Stimulated activated CD4-positive, alpha-beta T cell treated with anti-CD3 and anti-CD28 coated beads, Interleukin-12 subunit alpha, Interleukin-12 subunit beta, amount 100 ng/mL, for 24 hours (primary cell): ENCODE measurements at regions not wholly inside any gene's neighbourhood (a gene's known extent, or its start where the extent isn't known, plus 50 kb on each side); places are given as distances from the start of the nearest gene placed in this dataset.
"Not testable (repeated sequence)": the region's sequence is repeated elsewhere in the genome, so short reads cannot be mapped to it uniquely, and the experiment has no call there.

Experiments
- DNase-seq, 2 experiments: peaks; one replicate each; pipeline ENCODE4 v3.0.0-alpha.2; 2020; ENCODE audit warnings: low read depth in 2 of 2

GRCh38 chr14:89566644-89567415 is 149.8 kb upstream of the FOXN3 start:
- no peak for DNase-seq

GRCh38 chr14:89566180-89566579 is 149.1 kb upstream of the FOXN3 start:
- DNase-seq, result no peak

- DNase-seq, result no peak
Measured at GRCh38 chr14:89565607-89566006, 148.6 kb upstream of the FOXN3 start.

GRCh38 chr14:89564989-89565388 is 148.0 kb upstream of the FOXN3 start:
- DNase-seq, result no peak

GRCh38 chr14:89564286-89564957 is 147.4 kb upstream of the FOXN3 start:
- no peak for DNase-seq

- no peak for DNase-seq
Measured at GRCh38 chr14:89563471-89563870, 146.4 kb upstream of the FOXN3 start.

GRCh38 chr14:89551955-89552354 is 134.9 kb upstream of the FOXN3 start:
- DNase-seq, result no peak

- DNase-seq, result no peak
Measured at GRCh38 chr14:89551432-89551831, 134.4 kb upstream of the FOXN3 start.

GRCh38 chr14:89550821-89551220 is 133.8 kb upstream of the FOXN3 start:
- no peak for DNase-seq

GRCh38 chr14:89549381-89550125 is 132.5 kb upstream of the FOXN3 start:
- DNase-seq, result no peak

- not testable (repeated sequence) for DNase-seq
Measured at GRCh38 chr14:89547047-89547446, 130.0 kb upstream of the FOXN3 start.

GRCh38 chr14:89544636-89545301 is 127.7 kb upstream of the FOXN3 start:
- DNase-seq, result no peak

- DNase-seq, result no peak
Measured at GRCh38 chr14:89543425-89543790, 126.4 kb upstream of the FOXN3 start.

- no peak for DNase-seq
Measured at GRCh38 chr14:89542786-89543424, 125.9 kb upstream of the FOXN3 start.

- DNase-seq, result no peak
Measured at GRCh38 chr14:89540830-89541470, 123.9 kb upstream of the FOXN3 start.

GRCh38 chr14:89540009-89540829 is 123.2 kb upstream of the FOXN3 start:
- DNase-seq, result no peak

- no peak for DNase-seq
Measured at GRCh38 chr14:89537911-89538310, 120.9 kb upstream of the FOXN3 start.

- DNase-seq, result no peak
Measured at GRCh38 chr14:89534902-89535685, 118.1 kb upstream of the FOXN3 start.

- no peak for DNase-seq
Measured at GRCh38 chr14:89533766-89534165, 116.7 kb upstream of the FOXN3 start.

GRCh38 chr14:89533136-89533535 is 116.1 kb upstream of the FOXN3 start:
- DNase-seq, result no peak
